Mesenteric fat pad (tissue), 1 donor: ENCODE measurements at regions not wholly inside any gene's neighbourhood (a gene's known extent, or its start where the extent isn't known, plus 50 kb on each side); places are given as distances from the start of the nearest gene placed in this dataset.
A peak's percentile ranks its signal among the peaks of the same experiment; 100 is the strongest.

Experiments used
- DNase-seq: peaks from one replicate; pipeline ENCODE4 v3.0.0-alpha.2; 2020; ENCODE audit warnings: low spot score
- donor health status: DM: yes; HTN: yes; CAD: no.

DNA sequence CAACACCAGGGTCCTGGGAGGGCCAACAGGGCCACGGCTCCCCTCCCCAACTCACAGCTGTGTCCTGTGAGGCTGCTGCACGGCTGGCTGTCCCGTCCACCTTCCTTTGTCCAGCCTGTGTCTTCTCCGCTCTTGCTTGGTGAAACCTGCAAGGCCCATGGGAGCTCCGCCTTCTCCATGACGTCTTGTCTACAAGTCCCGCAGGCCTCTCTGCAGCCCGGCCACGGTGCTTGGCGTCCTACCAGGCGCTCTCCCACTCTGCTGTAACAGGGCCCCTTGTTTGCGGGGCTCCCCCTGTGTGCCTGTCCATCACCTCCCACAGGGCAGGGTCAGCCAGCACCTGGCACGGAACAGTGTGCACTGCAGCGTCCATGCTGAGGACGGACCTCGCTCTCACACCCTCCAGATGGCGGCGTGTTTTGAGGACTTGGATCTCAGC is 866.8 kb downstream of the TBC1D22A start:
- DNase-seq, result peak; percentile 88

DNA sequence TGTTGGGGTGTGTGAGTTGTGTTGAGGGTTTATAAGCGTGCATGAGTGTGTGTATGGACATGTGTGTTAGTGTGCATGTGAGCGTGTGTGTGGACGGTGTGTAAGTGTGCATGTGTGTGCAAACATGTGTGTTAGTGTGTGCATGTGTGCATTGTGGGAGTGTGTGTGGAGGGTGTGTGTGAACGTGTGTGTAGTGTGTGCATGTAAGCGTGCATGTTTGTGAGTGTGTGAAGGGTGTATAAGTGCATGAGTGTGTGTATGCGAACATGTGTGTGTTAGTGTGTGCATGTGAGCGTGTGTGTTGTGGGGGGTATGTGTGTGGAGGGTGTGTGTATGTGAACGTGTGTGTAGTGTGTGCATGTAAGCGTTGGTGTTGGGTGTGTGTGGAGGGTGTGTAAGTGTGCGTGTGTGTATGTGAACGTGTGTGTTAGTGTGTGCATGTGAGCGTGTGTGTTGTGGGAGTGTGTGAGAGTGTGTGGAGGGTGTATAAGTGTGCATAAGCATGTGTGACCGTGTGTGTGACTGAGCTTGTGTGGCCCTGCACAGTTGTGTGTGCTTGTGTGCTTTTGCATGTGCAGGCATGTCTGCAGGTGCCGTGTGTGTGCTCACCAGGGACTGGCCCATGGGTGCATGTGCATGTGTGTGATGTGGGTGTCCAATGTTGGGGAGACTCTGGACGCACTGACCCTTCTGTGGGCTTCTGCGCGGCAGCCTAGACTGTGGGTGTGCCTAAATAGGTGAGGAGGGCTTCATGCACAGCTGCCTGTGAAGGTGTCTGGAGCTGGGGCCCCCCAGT is 866.2 kb downstream of the TBC1D22A start:
- peak; percentile 49 for DNase-seq

DNA sequence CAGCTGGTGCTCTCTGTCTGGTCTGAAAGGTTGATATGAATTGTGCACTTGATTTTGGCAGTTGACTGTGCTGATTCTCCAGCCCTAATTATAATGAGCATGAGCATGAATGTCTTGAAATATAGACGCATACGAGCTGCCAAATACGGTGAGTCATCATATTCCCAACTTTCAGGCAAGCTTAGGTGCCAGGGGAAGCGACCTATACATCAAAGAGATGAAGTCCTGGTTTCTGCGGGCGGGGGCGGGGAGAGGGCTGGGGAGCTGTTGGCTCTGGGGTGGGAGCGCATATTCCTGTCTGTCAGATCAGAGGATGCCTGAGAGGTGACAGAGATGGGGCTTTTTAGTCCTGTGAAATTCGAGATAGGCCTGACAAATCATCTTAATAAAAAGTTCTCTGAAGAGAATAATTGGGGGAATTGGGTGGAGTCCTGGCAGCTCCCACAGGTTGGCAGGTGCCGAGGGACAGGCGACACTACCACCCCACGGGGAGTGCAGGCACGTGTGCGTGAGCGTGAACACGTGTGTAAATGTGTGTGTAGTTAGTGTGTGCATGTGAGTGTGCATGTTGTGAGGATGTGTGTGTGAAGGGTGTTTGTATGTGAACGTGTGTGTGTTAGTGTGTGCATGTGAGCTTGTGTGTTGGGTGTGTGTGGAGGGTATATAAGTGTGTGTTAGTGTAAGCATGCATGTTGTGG is 865.3 kb downstream of the TBC1D22A start:
- DNase-seq, result peak; percentile 12

DNA sequence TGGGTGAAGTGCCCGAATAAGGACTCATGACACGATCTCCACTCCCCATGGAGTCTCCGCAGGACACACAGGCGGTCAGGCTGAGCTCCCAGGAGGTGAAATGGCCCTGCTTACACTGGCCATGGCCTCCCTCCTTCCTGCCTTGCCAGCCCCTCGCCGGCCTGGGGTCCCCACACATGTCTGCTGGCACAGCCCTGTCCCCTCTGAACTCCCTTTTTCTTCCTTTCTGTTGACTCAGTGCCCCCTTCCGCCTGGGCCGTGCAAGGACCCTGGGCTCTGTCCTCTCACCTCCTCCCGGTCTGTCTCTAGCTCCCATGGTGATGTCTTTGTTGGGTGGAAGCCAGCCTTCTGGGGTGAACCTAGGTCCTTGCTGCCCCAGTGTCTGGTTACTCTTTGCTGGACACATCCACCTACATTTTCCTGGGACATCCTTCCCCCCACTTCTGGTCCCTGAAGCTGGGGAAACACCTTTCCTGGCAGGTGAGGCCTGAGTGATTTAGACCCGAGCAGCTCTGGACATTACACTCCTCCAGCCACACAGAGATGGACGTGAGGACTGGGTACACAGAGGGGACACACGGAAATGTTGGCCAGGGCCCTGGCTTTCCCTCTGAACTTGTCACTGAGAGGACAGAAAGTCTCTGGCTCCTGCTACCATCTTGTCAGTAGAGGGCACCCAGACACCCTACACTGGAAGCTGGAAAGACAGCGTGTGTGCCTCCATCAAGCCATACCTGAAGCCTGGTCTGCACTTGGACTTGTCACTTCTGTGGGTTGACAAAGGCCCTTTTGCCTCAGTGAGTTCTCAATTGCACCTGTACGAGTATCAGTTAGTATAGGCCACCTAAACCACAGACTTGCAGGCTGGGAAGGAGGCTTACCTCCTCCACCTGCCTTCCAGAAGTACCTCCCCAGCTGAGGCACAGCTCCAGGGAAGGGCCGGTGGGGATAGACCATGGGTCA is 864.3 kb downstream of the TBC1D22A start:
- peak; percentile 72 for DNase-seq

DNA sequence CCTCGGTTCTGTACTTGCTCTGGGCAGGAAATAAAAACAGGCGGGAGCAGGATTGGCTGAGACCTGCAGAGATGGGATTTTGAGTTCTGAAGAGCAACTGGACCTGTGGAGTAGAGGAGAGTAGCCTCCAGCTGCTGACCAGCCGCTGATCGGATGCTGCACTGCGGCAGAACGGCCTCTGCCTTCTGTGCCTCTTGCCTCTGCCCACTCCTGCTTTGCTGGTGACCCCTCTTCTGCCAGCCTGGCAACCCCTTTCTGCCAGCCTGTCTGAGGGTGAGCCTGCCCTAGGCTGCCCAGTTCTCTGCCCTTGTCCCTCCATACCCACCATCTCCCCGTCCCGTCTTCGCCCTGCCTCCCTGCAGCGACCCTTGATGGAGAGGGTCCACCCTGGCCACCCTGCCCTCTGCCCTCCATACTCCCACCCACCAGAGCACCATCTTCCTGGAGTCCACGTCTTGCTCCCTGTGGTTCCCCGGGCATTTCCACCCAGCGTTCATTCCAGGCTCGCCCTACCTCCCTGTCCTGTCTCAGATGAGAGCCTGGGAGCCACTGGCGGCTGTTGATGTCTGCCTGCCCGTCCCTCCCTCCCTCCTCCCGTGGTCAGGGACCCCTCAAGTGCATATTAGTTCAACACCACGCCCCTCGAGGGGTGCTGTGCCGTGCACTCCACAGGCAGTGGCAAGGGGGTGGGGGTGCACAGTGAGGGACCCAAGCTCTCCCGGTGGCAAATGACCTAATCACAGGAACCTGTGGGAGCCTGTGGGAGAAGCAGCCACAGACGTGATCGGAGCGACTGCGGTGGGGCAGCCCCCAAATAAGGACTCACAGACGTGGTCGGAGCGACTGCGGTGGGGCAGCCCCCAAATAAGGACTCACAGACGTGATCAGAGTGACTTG is 863.3 kb downstream of the TBC1D22A start:
- peak; percentile 78 for DNase-seq

DNA sequence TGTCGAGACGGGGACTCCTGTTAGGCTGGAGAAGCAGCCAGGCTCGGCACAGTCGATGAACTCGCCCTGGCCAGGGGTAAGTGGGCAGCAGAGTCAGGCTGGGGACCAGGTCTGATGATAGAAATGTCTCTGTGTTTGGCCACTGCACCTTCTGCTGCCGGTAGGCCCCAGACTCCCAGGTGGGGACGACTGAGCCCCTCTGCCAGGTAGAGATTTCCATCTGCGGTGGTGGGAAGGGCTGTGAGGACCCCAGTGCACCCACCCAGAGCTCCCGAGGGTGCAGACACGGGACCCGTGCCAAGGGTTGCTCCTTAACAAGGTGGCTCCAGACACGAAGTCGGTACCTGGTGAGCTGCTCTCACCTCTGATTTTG is 862.5 kb downstream of the TBC1D22A start:
- peak; percentile 77 for DNase-seq

DNA sequence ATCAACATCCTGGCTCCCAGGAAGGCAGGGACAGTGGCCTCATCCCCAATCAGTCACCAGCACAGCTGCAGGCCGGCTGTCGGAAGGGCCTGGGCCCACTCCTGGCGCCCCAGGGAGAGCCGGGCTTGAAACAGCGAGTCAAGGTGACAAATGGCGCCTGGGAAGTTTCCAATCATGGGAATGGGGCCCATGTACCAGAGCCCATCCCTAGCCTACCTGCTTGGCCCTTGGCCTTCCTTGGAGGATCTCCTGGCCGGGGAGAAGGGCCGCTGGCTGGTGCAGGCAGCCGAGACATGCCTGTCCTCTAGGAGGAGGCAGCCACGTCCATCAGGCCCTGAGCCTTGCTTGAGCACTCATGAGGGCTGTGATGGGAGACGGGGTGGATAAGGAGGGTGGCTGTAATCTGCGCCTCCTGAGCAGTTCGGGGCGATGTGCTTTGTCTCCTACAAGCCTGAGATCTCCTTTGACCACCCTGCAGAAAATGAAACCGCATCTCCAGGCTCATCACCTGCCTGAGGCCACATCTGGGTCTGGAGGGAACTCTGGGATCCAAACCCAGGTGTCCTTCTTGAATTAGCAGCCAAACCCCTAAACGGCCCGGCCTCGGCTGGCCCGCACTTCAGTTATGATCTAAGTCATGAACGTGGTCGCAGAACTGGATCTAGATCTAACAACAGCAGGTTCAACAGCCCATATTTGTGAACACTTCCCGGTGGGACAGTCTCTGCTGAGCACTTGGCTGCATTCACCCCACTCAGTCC is 862.0 kb downstream of the TBC1D22A start:
- DNase-seq, result peak; percentile 85

DNA sequence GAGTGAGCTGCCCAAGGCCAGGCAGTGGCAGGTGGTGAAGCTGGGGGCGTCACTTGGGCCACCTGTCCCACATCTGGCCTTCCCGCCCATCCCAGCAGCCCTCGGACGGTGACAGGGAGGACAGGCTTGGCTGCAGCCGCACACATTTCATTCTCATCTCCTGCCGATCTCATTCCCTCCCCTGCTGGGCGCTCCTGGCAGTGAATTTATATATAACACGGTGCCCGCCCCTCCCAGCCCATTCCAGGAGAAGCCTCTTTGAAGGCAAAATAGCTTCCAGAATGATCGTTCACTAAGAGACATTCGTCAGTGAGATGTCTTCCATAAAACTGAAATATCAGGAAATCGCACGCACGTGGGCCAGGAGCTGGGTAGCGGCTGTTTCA is 861.3 kb downstream of the TBC1D22A start:
- DNase-seq, result peak; percentile 81

DNA sequence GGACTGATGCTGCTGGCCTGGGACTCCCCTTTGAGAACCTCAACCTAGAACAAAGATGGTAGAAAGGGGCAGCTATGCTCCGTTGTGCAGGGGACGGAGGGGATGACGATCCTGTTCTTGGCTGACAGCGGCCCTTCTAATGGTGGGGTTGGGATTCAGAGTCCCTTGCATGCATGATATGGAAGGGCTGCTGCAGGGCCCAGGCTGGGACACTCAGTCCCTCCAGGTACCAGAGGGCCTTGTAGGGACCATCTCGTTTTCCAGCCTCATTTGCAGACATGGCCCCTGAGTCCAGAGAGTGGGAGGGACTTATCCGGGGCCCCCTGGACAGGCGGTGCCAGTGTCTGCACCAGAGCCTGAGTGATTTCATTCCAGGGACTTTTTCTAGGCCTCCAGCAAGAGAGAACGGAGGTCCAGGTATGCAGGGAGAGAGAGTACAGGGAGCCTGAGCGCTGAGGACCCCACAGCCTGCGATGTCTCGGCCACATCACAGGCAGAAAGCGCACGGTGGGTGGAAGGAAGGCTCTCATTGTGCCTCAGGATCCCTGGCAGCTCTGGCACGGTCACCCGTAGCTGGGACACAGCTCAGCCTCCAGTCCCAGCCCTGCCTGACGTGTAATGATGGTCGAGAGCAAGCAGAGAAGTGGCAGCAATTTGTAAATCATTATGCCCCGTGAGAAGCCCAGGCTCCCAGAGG is 860.8 kb downstream of the TBC1D22A start:
- peak; percentile 69 for DNase-seq

DNA sequence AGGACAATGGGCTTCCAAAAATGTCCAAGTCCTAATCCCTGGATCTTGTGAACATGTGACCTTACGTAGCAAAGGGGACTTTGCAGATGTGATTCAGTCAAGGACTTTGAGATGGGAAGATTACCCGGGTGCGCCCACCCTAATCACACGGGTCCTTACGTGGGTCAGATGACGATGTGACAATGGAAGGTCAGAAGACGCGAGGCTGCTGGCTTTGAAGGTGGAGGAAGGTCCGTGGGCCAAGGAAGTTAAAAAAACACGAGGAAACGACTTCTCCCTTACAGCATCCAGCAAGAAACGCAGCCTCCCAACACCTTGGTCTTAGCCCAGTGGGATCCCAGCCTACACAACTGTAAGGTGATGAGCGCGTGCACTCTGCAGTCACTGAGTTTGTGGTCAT is 860.1 kb downstream of the TBC1D22A start:
- DNase-seq, result no peak

DNA sequence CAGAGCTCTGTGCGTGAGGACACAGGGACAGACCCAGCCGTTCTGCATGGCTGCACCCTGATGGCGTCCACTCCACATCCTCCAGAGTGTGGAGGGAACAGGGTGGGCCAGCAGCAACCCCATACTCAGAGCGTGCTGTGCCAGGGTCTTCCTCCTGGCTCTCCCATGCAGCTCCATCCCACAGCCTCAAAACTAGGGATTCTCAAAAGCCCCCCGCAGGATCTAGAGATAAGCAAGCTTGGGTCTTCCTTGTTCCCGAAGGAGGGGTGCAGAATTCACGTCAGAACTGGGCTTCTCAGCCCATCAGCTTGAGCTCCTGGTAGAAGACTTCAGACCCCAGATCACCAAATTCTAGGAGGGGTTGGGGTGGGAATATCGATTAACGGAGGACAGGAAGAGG is 858.8 kb downstream of the TBC1D22A start:
- peak; percentile 12 for DNase-seq

DNA sequence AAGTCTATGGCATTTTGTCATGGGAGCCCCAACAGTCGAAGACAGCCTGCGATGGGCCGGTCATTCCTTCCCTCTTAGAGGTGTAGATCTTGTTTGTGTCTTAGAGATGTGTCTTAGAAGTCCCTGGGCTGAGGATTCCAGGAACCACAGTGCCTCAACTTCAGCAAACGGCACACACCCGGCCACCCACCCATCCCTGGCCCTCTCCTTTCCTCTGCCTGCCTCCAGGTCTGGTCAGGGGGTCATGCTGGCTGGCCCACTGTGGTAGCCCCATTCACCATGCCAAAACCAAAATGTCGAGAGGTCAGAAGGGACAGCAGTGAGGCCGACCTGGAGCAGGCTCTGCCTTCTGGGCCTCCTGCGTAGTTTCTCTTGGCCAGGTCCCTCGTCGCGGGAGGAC is 857.9 kb downstream of the TBC1D22A start:
- peak; percentile 82 for DNase-seq

DNA sequence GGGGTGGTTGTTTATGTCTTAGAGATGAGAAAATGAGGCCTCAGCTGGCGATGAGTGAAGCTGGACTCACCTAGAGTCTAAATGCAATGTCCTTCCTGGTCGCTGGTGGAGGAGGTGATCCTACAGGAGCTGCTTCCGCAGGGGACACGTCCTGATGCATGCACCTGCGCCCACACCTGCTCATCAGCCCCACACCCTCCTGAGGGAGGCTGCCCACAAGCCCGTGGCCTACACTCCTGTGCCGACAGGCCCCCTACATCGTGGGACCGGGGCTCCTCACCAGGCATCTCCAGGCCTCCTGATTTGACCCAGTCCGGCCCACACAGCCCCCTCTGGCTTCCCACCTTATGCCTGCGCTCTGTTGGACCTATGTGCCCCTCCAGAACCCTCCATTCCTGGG is 857.2 kb downstream of the TBC1D22A start:
- DNase-seq, result peak; percentile 74

DNA sequence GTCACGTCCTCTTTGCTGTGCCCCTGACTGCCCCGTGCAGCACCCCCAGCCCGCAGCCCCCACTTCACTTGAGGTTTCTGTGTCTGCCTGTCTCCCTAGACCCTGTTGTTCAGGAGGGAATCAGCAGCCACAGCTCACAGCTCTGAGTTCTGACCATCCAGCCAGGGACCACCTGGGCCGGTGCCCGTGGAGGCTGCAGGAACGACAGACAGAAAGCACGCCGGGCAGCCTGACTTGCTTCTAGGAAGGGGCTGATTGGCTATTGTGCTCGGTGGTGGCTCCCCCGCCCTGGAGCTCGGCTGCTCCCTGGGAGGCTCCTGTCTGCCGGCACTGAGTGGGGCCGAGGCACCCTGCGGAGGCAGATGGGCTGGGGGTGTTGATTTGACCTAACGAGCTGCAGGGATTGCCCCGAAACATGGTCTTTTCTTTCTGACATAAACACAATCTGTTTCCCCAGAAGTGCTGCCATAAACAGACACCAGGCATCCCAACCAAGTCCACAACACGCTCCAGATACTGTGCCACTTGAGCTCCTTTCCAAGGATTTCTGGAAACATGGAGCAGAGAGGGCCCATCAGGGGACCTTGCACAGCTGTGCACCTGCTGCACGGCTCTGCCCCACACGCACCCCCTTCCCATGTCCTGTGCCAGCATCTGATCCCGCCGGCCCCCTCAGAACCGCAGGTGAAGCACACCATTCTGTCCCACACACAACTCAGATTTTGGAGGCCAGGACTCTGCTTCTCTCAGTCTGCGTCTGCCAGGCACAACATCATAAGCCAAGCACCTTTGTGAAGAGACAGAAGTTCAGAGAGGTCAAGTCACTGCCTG is 855.9 kb downstream of the TBC1D22A start:
- peak; percentile 79 for DNase-seq

DNA sequence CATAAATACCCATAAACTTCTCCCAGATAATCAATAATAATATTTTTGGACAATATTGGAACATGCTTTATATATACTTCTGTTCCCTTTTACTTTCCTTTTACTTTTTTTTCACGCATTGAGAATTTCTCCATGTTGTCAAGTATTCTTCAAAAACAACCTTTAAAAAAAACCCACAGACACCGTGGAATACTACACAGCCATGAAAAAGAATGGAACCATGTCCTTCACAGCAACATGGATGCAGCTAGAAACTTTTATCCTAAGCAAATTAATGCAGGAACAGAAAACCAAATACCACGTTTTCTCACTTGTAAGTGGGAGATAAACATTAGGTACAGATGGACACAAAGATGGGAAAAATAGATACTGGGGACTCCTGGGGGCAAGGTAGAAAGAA is 854.7 kb downstream of the TBC1D22A start:
- DNase-seq, result no peak

DNA sequence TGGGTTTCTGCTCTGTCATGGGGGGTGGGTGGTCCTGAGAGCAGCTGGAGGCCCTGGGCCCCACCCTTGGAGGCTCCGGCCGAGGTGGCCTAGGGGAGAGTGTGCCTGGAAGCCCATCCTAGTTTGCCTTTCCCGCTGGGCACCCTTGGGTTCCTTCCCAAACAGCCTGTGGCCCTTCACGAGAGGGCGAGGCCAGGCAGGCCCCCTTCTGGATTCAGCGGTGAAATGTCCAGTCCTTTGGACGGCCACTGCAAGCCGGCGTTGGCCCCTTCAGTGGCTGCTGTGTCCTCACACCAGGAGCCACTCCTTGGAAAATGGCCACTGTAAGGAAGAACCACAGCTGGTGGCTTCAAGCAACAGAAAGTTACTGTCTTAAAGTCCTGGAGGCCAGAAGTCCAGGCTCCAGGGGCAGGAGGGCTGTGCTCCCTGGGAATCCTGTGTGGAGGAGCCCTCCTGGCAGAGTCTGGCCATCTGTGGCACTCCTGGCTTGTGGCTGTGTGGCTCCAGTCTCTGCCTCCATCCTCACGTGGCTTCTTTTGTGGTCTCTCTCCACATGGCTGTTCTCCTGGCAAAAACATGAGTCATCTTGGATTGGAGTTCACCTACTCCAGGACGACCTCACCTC is 854.1 kb downstream of the TBC1D22A start:
- no peak for DNase-seq

DNA sequence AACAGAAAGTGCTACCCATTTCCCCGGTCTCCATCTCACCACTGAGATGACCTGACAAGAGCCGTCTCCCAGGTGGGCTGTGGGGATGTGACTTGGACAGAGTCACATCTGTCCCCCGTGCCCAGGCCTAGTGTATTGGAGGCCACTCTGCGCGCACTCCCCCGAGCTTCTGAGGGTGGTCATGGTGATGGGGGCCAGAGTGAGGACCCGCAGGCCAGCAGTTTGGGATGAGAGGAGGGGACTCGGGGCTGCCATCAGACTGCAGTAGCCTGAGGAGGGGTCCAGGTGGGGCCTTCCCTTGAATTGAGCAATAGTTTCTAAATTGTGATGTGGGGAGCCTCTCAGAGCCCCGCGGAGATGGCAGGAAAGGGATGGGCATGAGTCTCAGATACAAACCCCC is 852.6 kb downstream of the TBC1D22A start:
- peak; percentile 41 for DNase-seq
